Fibroblast of lung (primary cell): ENCODE measurements at regions not wholly inside any gene's neighbourhood (a gene's known extent, or its start where the extent isn't known, plus 50 kb on each side); places are given as distances from the start of the nearest gene placed in this dataset.

Source experiments
- EZH2 ChIP-seq: IDR thresholded peaks from 2 replicates; pipeline ENCODE4 v1.5.1; 2012; ENCODE audit warnings: low read length, control low read depth, mild to moderate bottlenecking; ENCODE audit errors: missing control alignments
- TF ChIP-seq, protein P1 (sequence below), 2 donors: IDR thresholded peaks in 1 of 2; conservative IDR thresholded peaks in 1 of 2; 1 replicate in 1 of 2; 2 replicates in 1 of 2; pipeline ENCODE4 v1.5.1; 2011 to 2012; ENCODE audit warnings: low read length in 2 of 2, control low read depth in 1 of 2, inconsistent platforms in 1 of 2, low read depth in 1 of 2, mild to moderate bottlenecking in 1 of 2

DNA sequence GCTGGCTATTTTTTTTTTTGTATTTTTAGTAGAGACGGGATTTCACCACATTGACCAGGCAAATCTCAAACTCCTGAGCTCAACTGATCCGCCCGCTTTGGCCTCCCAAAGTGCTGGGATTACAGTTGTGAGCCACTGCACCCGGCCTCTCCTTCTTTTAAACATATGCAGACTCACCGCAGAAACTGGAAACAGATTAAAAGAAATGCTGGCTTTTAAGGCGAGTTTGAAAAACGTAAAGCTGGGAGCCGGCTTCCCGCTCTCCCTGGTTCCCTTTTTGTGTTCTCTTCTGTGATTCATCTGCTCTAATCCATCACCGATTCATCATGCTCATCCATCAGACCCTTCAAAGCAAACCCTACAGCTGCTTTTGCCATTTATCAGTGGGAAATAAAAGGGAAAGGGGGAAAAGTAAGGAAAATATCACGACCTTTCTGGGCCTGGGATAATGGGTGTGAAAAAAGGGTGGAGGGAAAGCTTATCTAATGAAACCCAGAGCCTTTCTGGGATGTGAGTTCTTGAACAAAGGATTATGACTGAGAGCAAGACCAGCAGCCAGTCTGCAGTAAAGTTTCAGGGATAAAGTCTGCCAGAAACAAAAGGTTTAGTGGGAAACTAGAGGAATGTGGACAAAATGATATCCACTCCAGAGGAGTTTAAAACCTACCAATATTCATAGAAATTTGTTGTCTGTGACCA is 92.3 kb upstream of the LRIG1 start:
- TF ChIP-seq, protein P1, sequence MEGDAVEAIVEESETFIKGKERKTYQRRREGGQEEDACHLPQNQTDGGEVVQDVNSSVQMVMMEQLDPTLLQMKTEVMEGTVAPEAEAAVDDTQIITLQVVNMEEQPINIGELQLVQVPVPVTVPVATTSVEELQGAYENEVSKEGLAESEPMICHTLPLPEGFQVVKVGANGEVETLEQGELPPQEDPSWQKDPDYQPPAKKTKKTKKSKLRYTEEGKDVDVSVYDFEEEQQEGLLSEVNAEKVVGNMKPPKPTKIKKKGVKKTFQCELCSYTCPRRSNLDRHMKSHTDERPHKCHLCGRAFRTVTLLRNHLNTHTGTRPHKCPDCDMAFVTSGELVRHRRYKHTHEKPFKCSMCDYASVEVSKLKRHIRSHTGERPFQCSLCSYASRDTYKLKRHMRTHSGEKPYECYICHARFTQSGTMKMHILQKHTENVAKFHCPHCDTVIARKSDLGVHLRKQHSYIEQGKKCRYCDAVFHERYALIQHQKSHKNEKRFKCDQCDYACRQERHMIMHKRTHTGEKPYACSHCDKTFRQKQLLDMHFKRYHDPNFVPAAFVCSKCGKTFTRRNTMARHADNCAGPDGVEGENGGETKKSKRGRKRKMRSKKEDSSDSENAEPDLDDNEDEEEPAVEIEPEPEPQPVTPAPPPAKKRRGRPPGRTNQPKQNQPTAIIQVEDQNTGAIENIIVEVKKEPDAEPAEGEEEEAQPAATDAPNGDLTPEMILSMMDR (conservative IDR thresholded peaks at IDR 0.05 in 1 of 2, IDR thresholded peaks at IDR 0.05 in 1 of 2; ENCODE audit: low read depth in 1 of 2, low read length in 2 of 2) = no peak
- TF ChIP-seq EZH2 = no peak
